OCI-LY7 (cell line): ENCODE measurements at regions not wholly inside any gene's neighbourhood (a gene's known extent, or its start where the extent isn't known, plus 50 kb on each side); places are given as distances from the start of the nearest gene placed in this dataset.
"Not testable (repeated sequence)": the region's sequence is repeated elsewhere in the genome, so short reads cannot be mapped to it uniquely, and the experiment has no call there.

Experiments used
- EZH2phosphoT487 ChIP-seq: fragments of 200-600 bp; sonication (generic); IDR thresholded peaks from 2 replicates; pipeline ENCODE4 v1.6.1; 2018; ENCODE audit warnings: low read depth, borderline replicate concordance, mild to moderate bottlenecking, mixed run types, antibody characterized with exemption, low read length, moderate library complexity, mixed read lengths
- TF ChIP-seq, protein P1 (sequence below): fragments of 200-600 bp; sonication (generic); conservative IDR thresholded peaks from 2 replicates; pipeline ENCODE4 v1.5.1; 2014; ENCODE audit warnings: mild to moderate bottlenecking, antibody characterized with exemption, low read length, moderate library complexity, mixed read lengths

DNA sequence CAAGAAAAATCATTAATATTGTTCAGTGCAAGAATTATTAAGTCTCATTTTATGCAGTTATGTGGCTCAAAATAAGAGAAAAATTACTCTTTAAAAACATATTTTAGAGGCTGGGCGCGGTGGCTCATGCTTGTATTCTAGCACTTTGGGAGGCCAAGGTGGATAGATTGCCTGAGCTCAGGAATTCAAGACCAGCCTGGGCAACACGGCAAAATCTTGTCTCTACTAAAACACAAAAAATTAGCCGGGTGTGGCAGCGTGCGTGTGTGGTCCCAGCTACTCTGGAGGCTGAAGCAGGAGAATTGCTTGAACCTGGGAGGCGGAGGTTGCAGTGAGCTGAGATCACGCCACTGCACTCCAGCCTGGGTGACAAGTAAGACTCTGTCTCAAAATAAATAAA, 87.9 kb upstream of the STK39 start:
- TF ChIP-seq, protein P1, sequence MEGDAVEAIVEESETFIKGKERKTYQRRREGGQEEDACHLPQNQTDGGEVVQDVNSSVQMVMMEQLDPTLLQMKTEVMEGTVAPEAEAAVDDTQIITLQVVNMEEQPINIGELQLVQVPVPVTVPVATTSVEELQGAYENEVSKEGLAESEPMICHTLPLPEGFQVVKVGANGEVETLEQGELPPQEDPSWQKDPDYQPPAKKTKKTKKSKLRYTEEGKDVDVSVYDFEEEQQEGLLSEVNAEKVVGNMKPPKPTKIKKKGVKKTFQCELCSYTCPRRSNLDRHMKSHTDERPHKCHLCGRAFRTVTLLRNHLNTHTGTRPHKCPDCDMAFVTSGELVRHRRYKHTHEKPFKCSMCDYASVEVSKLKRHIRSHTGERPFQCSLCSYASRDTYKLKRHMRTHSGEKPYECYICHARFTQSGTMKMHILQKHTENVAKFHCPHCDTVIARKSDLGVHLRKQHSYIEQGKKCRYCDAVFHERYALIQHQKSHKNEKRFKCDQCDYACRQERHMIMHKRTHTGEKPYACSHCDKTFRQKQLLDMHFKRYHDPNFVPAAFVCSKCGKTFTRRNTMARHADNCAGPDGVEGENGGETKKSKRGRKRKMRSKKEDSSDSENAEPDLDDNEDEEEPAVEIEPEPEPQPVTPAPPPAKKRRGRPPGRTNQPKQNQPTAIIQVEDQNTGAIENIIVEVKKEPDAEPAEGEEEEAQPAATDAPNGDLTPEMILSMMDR: not testable (repeated sequence)
- TF ChIP-seq EZH2phosphoT487: not testable (repeated sequence)
